Right cardiac atrium (tissue), 5 donors: ENCODE measurements at regions not wholly inside any gene's neighbourhood (a gene's known extent, or its start where the extent isn't known, plus 50 kb on each side); places are given as distances from the start of the nearest gene placed in this dataset.

Experiments used
- ATAC-seq, 2 donors: fragments of 200-7000 bp; cut with Tn5 transposase; one replicate each; pipeline versions ENCODE4 v1.8.0 to v1.9.1; 2020; ENCODE audit warnings: moderate library complexity in 2 of 2, mild to moderate bottlenecking in 1 of 2
- DNase-seq, 3 donors: peaks; one replicate each; pipeline ENCODE4 v3.0.0-alpha.2; 2020
- H3K27ac ChIP-seq: one replicate; pipeline ENCODE4 v1.5.1; 2013; ENCODE audit warnings: mild to moderate bottlenecking, low read length, control low read depth, moderate library complexity
- H3K27me3 ChIP-seq: one replicate; pipeline ENCODE4 v1.6.1; 2013; ENCODE audit not compliant: control insufficient read depth, insufficient read depth
- H3K4me1 ChIP-seq: one replicate; pipeline ENCODE4 v1.6.1; 2013; ENCODE audit warnings: low read length; ENCODE audit not compliant: control insufficient read depth, insufficient read depth
- H3K4me3 ChIP-seq: one replicate; pipeline ENCODE4 v1.5.1; 2013; ENCODE audit warnings: low read length, control low read depth
- H3K9me3 ChIP-seq: one replicate; pipeline ENCODE4 v1.6.1; 2013; ENCODE audit warnings: low read length; ENCODE audit not compliant: control insufficient read depth
- WGBS: extraction: QIAGEN DNeasy Blood & Tissue Kit; methylation state at CpG from one replicate; pipeline ENCODE4 v1.1.7; 2013; 5-methylcytosine and 5-hydroxymethylcytosine counted together
- intact Hi-C, 4 donors: fragments of 100-400 bp; cut with DNase I; formaldehyde crosslinking; loops; one replicate each; pipeline versions ENCODE4 v1.11.0 to v1.14.0; 2022 to 2023
- donor health status: healthy with polysubstance abuse.
- donor health status: DM: no; HTN: yes; CAD: no.
- donor health status: DM: no; HTN: no; CAD: no.
- donor health status: DM: no; HTN: yes; CAD: no; lungs with severe emphysema.
- donor health status: DM: yes; HTN: yes; CAD: no.

DNA sequence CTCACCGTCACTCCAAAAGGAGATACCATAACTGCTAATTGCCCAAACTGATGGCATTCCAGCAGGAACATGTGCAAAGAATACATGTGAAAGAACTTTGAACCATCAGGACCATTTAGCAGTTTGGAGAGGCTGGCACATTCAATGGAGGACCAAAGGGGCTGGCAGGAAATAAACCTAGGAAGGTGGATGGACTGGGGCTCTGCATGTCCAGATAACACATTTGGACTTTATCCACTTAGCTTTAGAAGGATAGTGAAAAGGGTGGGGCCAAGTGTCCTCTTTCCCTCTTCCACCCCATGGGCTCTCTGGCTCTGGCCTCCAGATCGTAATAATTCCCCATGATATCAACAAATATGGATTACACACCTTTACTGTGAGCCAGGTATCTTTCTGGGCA is 58.8 kb upstream of the CALM2 start:
- DNase-seq (no peak), ATAC-seq (no peak)
- no peaks in the 10 kb centered on the region for H3K9me3 ChIP-seq
- intact Hi-C loops, result no loop called here
- 96% methylated on average over 2 of the region's 2 CpGs for WGBS
- no peak overlapping the region for H3K4me3 ChIP-seq
- H3K4me1 ChIP-seq, result peaks cover 3% of the 10 kb centered on the region
- no peak overlapping the region for H3K27ac ChIP-seq
- no peaks in the 10 kb centered on the region for H3K27me3 ChIP-seq

DNA sequence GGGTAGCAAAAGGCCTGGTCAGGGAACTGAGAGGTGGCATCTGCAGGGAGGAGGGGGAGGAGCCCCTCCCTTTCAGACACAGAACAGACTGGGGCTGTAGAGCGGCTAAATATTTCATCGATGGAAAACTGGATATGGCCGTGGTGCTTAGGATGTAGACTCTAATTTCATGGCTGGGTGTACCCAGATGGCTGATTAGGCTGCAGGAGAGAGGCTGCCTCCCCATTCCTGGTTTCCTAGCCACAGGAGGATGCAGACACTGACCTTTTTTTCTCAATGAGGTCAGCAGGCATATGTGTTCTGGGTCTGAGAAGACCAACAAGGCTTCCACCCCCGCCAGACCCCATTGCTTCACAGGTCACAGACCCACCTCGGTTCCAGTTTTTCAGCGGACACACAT is 58.1 kb upstream of the CALM2 start:
- Histone ChIP-seq H3K9me3 (no peaks in the 10 kb centered on the region), H3K27me3 (no peaks in the 10 kb centered on the region), H3K4me1 (peaks cover 3% of the 10 kb centered on the region), H3K4me3 (no peak overlapping the region), H3K27ac (no peak overlapping the region)
- intact Hi-C loops, result no loop called here
- no peak for ATAC-seq
- DNase-seq, result no peak
- WGBS, result 95% methylated on average over 6 of the region's 6 CpGs

DNA sequence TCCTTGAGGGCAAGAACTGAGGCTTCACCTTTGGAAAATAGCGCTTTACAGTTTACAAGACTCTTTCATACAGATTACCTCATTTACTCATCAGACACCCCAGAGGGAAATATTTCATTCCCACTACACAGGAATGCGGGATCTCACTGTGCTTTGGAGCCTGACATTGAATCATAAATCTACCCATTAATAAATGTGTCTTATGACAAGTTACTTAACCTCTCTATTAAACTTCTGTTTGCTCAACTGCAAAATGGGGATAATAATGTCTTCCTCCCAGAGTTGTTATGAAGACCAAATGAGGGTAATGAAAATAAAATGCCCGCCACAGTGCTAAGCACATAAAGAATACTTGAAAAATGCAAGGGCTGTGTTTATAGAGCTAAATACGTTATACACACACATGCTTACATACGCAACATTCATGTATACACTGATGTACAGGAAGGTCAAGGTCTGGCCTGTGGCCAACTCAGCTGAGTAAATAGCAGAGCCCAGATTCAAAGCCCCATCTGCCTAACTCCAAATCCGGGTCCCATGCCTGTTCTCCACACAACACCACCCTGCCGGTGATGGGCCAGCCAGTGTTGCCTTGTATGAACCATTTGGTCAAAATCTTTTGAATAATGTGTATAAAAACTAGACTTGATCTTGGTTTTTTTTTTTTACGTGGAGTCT is 56.6 kb upstream of the CALM2 start:
- no peak for DNase-seq
- peaks cover 4% of the 10 kb centered on the region for H3K4me1 ChIP-seq
- 92% methylated on average over 8 of the region's 8 CpGs for WGBS
- no peak for ATAC-seq
- H3K4me3 ChIP-seq, result no peak overlapping the region
- H3K9me3 ChIP-seq, result no peaks in the 10 kb centered on the region
- intact Hi-C loops, result no loop called here
- no peaks in the 10 kb centered on the region for H3K27me3 ChIP-seq
- H3K27ac ChIP-seq, result no peak overlapping the region

DNA sequence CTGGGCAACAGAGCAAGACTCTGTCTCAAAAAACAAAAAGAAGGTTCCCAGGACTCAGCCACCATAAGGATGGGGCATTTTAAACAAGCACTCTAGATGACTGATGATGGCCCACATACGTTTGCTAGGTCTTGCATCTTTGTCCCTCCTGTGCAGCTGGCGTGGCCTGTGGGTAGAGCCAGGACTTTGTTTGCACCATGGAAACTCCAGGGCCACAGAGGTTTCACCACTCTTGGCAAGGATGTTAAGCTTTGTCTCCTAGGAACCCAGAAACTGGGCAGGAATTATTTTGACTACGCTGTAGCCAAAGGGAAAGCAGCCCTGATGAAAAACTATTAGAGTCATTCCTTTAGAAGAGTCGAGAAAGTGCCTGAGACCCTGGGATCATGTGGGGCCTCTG is 54.1 kb upstream of the CALM2 start:
- Histone ChIP-seq H3K9me3 (no peaks in the 10 kb centered on the region), H3K27ac (no peak overlapping the region), H3K27me3 (no peaks in the 10 kb centered on the region), H3K4me3 (no peak overlapping the region), H3K4me1 (peaks cover 6% of the 10 kb centered on the region)
- DNase-seq (peak; percentile 78 to 85 (median 84)), ATAC-seq (peak; percentile 94 to 95)
- intact Hi-C loops, result no loop called here
- 36% methylated on average over 4 of the region's 4 CpGs for WGBS

DNA sequence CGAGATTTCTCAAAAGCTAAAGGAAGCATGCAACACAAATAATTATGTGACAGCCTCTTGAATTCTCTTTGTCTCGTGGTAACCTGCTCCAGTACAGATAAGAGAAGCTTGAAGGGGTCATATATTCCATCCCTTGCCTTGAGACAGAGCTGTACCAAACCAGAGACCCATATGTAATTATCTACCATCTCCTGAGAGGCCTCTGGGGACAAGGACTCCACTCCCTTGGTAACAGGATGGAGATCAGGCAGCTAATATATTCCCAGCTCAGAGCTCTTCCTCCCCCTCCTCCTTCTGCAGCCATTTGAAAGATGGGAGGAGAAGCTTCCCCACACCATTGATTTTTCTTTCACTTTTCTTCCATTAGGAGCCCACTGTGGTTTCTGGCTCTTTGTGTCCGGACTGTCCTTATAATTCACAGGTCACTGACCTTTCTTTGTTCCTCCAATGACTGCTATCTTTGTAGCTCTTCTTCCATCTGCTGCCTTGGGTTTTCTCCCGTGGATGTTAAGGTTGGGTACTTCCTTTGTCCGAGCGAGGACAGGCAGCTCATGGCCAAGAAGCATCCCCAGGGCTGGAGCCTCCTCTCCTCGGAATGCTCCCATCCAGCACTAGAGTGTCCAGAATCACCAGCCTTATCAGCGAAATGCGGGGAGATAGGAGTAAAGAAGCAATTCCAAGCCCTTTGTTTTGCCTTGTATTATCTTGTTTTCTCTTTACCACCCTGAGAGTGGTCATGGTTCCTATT is 51.4 kb upstream of the CALM2 start:
- Histone ChIP-seq H3K4me3 (no peak overlapping the region), H3K9me3 (no peaks in the 10 kb centered on the region), H3K4me1 (peaks cover 11% of the 10 kb centered on the region), H3K27me3 (no peaks in the 10 kb centered on the region), H3K27ac (no peak overlapping the region)
- WGBS, result 64% methylated on average over 9 of the region's 9 CpGs
- no peak for DNase-seq
- ATAC-seq, result no peak
- intact Hi-C loops, result no loop called here

DNA sequence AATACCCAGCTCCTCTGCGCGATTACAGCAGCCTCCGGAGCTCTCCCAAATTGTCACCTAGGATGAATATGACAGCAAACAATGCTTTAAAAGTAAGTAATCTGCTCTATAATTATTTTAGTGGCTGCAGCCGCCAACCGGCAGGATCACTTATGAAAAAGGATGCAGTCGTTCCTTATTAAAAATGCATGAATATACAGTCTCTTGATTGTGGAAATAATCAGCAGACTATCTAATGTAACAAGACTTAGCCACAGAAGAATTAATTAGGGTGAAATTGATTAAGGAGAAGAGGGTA is 50.6 kb upstream of the CALM2 start:
- Histone ChIP-seq H3K4me1 (peaks cover 11% of the 10 kb centered on the region), H3K4me3 (no peak overlapping the region), H3K27ac (no peak overlapping the region), H3K9me3 (no peaks in the 10 kb centered on the region), H3K27me3 (no peaks in the 10 kb centered on the region)
- intact Hi-C loops, result no loop called here
- 68% methylated on average over 6 of the region's 6 CpGs for WGBS
- DNase-seq, result no peak
- no peak for ATAC-seq

DNA sequence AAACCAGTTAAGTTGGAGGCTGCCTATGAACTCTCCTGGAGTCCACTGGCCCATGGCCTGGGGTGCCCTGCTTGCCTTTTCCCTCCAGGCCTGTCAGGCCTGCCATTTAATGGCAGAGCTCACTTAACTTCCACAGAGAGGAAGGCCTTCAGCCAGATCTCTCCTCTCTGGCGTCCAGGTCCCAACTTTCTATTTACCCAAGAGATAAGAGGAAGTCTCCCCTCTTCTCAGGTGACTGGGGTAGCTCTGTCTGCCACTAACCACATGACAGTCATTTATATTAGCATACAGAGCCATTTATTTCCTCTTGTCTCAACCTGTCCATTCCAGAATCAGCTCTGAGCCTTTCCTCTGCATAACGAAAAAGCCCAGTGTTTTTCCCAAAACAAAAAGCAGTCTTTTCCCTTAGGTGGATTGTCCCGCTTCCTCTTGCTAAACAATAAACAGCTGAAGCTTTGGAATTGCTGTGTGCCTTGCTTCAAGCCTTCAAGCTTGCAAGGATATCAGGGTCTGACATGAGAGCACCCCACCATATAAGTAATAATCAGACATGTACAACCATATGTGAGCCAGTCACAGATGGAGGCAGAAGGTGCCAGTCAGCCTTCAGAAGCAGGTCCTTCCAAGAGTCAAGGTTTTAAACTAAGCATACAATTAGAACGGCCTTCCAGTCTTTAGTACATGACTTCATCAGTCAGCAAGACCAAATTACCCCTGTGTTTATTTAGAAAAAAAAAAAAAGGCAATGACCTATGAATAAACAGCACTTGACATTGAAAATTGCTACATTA is 50.0 kb upstream of the CALM2 start:
- DNase-seq (no peak), ATAC-seq (no peak)
- no peaks in the 10 kb centered on the region for H3K9me3 ChIP-seq
- intact Hi-C loops, result no loop called here
- H3K4me3 ChIP-seq, result no peak overlapping the region
- whole genome bisulfite sequencing, result 51% methylated on average over 4 of the region's 4 CpGs
- H3K27ac ChIP-seq, result no peak overlapping the region
- H3K27me3 ChIP-seq, result no peaks in the 10 kb centered on the region
- peaks cover 11% of the 10 kb centered on the region for H3K4me1 ChIP-seq
